NCI-H526 (cell line): ENCODE measurements at regions not wholly inside any gene's neighbourhood (a gene's known extent, or its start where the extent isn't known, plus 50 kb on each side); places are given as distances from the start of the nearest gene placed in this dataset.

ENCODE experiments used
- DNase-seq, 2 experiments: peaks; one replicate each; lab custom pipeline; 2025; lab: John Stamatoyannopoulos, UW

- peak in 1 of 2 experiments; percentile 31 for DNase-seq
Observed at GRCh38 chr12:111111681-111112080, 191.3 kb upstream of the MYL2 start.

GRCh38 chr12:111110556-111110955 lies 190.2 kb upstream of the MYL2 start:
- no peak for DNase-seq

- DNase-seq = no peak
Observed at GRCh38 chr12:111108726-111109125, 188.3 kb upstream of the MYL2 start.

GRCh38 chr12:111107392-111108178 lies 187.2 kb upstream of the MYL2 start:
- DNase-seq = no peak

GRCh38 chr12:111105294-111105693 lies 184.9 kb upstream of the MYL2 start:
- no peak for DNase-seq

GRCh38 chr12:111103583-111103982 lies 183.2 kb upstream of the MYL2 start:
- no peak for DNase-seq

GRCh38 chr12:111102102-111102739 lies 181.8 kb upstream of the MYL2 start:
- DNase-seq = peak; percentile 69 to 82

GRCh38 chr12:111101003-111101402 lies 180.6 kb upstream of the MYL2 start:
- no peak for DNase-seq

GRCh38 chr12:111100554-111100953 lies 180.2 kb upstream of the MYL2 start:
- DNase-seq = no peak

GRCh38 chr12:111100003-111100402 lies 179.6 kb upstream of the MYL2 start:
- DNase-seq = no peak

- DNase-seq = no peak
Observed at GRCh38 chr12:111099186-111099585, 178.8 kb upstream of the MYL2 start.

- no peak for DNase-seq
Observed at GRCh38 chr12:111094157-111095010, 174.0 kb upstream of the MYL2 start.

- DNase-seq = no peak
Observed at GRCh38 chr12:111093428-111094142, 173.2 kb upstream of the MYL2 start.

GRCh38 chr12:111091051-111091450 lies 170.7 kb upstream of the MYL2 start:
- DNase-seq = no peak

GRCh38 chr12:111089616-111090015 lies 169.2 kb upstream of the MYL2 start:
- no peak for DNase-seq

GRCh38 chr12:111088409-111088808 lies 168.0 kb upstream of the MYL2 start:
- no peak for DNase-seq

- DNase-seq = no peak
Observed at GRCh38 chr12:111086947-111087700, 166.7 kb upstream of the MYL2 start.

GRCh38 chr12:111085096-111085495 lies 164.7 kb upstream of the MYL2 start:
- no peak for DNase-seq

- no peak for DNase-seq
Observed at GRCh38 chr12:111084605-111085004, 164.2 kb upstream of the MYL2 start.

- no peak for DNase-seq
Observed at GRCh38 chr12:111084158-111084557, 163.8 kb upstream of the MYL2 start.

GRCh38 chr12:111081600-111081999 lies 161.2 kb upstream of the MYL2 start:
- DNase-seq = no peak
